IMR-90 (cell line): ENCODE measurements at regions not wholly inside any gene's neighbourhood (a gene's known extent, or its start where the extent isn't known, plus 50 kb on each side); places are given as distances from the start of the nearest gene placed in this dataset.

Experiments
- CTCF ChIP-seq: conservative IDR thresholded peaks from 2 replicates; pipeline ENCODE4 v1.5.1; 2012; ENCODE audit warnings: mild to moderate bottlenecking, low read depth, low read length, improper control_type of control experiment
- NFE2L2 ChIP-seq: fragments of 150-350 bp; IDR thresholded peaks from 2 replicates; pipeline ENCODE4 v1.6.1; 2016; ENCODE audit warnings: low read depth, mild to moderate bottlenecking, low read length
- POLR2A ChIP-seq: IDR thresholded peaks from 2 replicates; pipeline ENCODE4 v1.6.1; 2012; ENCODE audit warnings: mild to moderate bottlenecking, low read depth, low read length
- RFX5 ChIP-seq: IDR thresholded peaks from 2 replicates; pipeline ENCODE4 v1.8.0; 2012; ENCODE audit warnings: low read depth, mild to moderate bottlenecking, low read length, moderate library complexity

DNA sequence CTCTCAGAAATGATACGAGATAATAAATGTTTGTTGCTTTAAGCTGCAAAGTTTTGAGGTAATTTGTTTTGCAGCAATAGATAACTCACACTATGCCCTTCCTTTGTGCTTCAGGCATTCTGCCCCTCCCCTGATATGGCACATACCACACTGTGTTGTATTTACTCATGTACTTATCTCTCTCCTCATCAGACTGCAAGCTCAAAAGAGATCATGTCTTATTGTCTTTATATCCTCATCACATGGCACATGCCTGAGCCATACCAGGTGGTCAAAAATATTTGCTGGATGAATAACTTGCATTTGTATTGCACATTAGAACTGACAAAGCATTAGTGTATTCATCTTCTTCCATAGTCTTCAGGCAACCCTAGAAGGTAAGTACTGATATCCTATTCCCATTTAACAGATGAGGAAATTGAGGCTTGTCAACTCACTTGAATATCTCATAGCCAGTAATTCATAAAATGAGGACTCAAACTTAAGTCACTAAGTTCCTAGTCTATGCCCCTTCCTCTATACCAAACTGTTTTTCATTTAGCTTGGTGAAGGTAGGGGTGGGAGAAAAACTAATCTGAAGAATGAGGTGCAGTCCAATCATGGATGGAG is 83.9 kb upstream of the EED start:
- TF ChIP-seq CTCF (no peak), POLR2A (no peak), RFX5 (no peak), NFE2L2 (no peak)
